Psoas muscle (tissue), 7 donors: ENCODE measurements at regions not wholly inside any gene's neighbourhood (a gene's known extent, or its start where the extent isn't known, plus 50 kb on each side); places are given as distances from the start of the nearest gene placed in this dataset.

Experiments used
- ATAC-seq, 4 donors: fragments of 200-7000 bp; cut with Tn5 transposase; one replicate each; pipeline ENCODE4 v1.9.1; 2020; ENCODE audit warnings: moderate library complexity in 3 of 4, mild to moderate bottlenecking in 2 of 4
- DNase-seq, 2 donors: peaks; one replicate each; pipeline ENCODE4 v3.0.0-alpha.2; 2020
- H3K27ac ChIP-seq: fragments of 200-600 bp; one replicate; pipeline ENCODE4 v1.8.0; 2022
- H3K27me3 ChIP-seq, 3 donors: fragments of 200-600 bp in 1 of 3; one replicate each; pipeline versions ENCODE4 v1.6.1 to v1.8.0; 2013 to 2022; ENCODE audit warnings: low read length in 2 of 3, mild to moderate bottlenecking in 2 of 3, moderate library complexity in 1 of 3; ENCODE audit not compliant: insufficient read depth in 3 of 3
- H3K36me3 ChIP-seq, 2 donors: fragments of 200-600 bp in 1 of 2; one replicate each; pipeline versions ENCODE4 v1.6.1 to v1.8.0; 2013 to 2022; ENCODE audit warnings: low read depth in 1 of 2, mild to moderate bottlenecking in 1 of 2, moderate library complexity in 1 of 2; ENCODE audit not compliant: insufficient read depth in 1 of 2
- H3K4me1 ChIP-seq: fragments of 200-600 bp; one replicate; pipeline ENCODE4 v1.8.0; 2022
- H3K4me3 ChIP-seq: fragments of 200-600 bp; one replicate; pipeline ENCODE4 v1.8.0; 2022; ENCODE audit warnings: mild to moderate bottlenecking
- H3K9me3 ChIP-seq: fragments of 200-600 bp; one replicate; pipeline ENCODE4 v1.8.0; 2022
- CTCF ChIP-seq: fragments of 200-600 bp; IDR thresholded peaks from one replicate; pipeline ENCODE4 v1.8.0; 2022; ENCODE audit warnings: antibody characterized with exemption
- WGBS, 3 donors: extraction: QIAGEN DNeasy Blood & Tissue Kit; methylation state at CpG; one replicate each; pipeline versions ENCODE4 v1.1.6 to v1.1.7; 2013; 5-methylcytosine and 5-hydroxymethylcytosine counted together
- intact Hi-C, 2 donors: fragments of 100-400 bp; cut with DNase I; formaldehyde crosslinking; loops; one replicate each; pipeline versions ENCODE4 v1.11.0 to v1.14.2; 2022
- donor health status: healthy with polysubstance abuse.
- donor health status: DM: no; HTN: no; CAD: no; lungs with moderate emphysema.
- donor health status: Bipolar disorder and iron deficiency.
- donor health status: healthy.
- donor health status: DM: yes; HTN: yes; CAD: no.
- donor health status: DM: no; HTN: no; CAD: no.
- donor health status: DM: yes; HTN: yes; CAD: no.

GRCh38 chr10:3689871-3690510, 95.0 kb downstream of the KLF6 start:
- TF ChIP-seq CTCF: no peak
- ATAC-seq (no peak), DNase-seq (no peak)
- intact Hi-C loops: no loop called here
- H3K27me3 ChIP-seq: no peaks in the 10 kb centered on the region
- no peak overlapping the region for H3K4me3 ChIP-seq
- no peaks in the 10 kb centered on the region for H3K9me3 ChIP-seq
- no peak overlapping the region for H3K27ac ChIP-seq
- H3K4me1 ChIP-seq: no peaks in the 10 kb centered on the region
- no peaks in the 10 kb centered on the region for H3K36me3 ChIP-seq
- 90 to 96% (median 90%) methylated on average over 5 of the region's 5 CpGs for WGBS, 3 donors

DNA sequence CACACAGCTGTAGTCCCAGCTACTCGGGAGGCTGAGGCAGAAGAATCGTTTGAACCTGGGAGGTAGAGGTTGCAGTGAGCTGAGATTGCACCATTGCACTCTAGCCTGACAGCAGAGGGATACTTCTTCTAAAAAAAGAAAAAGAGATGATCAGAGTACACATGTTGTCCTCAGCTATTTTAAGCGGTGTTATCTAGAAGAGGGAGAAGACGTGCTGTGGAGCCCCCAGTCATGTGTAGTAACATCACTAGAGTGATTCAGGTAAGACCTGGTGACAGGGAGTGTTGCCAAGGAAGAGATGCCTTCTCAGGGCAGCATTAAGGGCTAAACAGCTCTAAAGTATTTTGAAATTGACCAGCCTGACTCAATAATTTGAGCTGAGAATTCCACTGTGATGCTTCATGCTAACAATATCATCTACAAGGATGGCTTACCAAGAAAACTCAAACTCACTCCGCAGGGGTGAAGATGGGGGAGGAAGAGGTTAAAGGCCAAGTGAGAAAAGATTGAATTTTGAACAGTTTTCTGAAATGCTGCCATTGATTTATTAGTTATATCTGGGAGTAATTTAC, 97.4 kb downstream of the KLF6 start:
- no peaks in the 10 kb centered on the region for H3K27me3 ChIP-seq
- no peak overlapping the region for H3K4me3 ChIP-seq
- H3K9me3 ChIP-seq: no peaks in the 10 kb centered on the region
- H3K36me3 ChIP-seq: no peaks in the 10 kb centered on the region
- H3K4me1 ChIP-seq: no peaks in the 10 kb centered on the region
- ATAC-seq (peak in 2 of 4 donors; percentile 81 to 86), DNase-seq (no peak)
- intact Hi-C loops: no loop called here
- no peak overlapping the region for H3K27ac ChIP-seq
- TF ChIP-seq CTCF: no peak
- WGBS, 3 donors: 72 to 89% (median 80%) methylated on average over 5 of the region's 5 CpGs

- no peak overlapping the region for H3K4me3 ChIP-seq
- no peaks in the 10 kb centered on the region for H3K4me1 ChIP-seq
- H3K27ac ChIP-seq: no peak overlapping the region
- TF ChIP-seq CTCF: no peak
- DNase-seq (no peak), ATAC-seq (no peak)
- 84 to 88% (median 84%) methylated on average over 3 of the region's 3 CpGs for WGBS, 3 donors
- H3K27me3 ChIP-seq: no peaks in the 10 kb centered on the region
- H3K9me3 ChIP-seq: no peaks in the 10 kb centered on the region
- no peaks in the 10 kb centered on the region for H3K36me3 ChIP-seq
- intact Hi-C loops: no loop called here
These were observed 99.6 kb downstream of the KLF6 start for GRCh38 chr10:3685384-3685783.

DNA sequence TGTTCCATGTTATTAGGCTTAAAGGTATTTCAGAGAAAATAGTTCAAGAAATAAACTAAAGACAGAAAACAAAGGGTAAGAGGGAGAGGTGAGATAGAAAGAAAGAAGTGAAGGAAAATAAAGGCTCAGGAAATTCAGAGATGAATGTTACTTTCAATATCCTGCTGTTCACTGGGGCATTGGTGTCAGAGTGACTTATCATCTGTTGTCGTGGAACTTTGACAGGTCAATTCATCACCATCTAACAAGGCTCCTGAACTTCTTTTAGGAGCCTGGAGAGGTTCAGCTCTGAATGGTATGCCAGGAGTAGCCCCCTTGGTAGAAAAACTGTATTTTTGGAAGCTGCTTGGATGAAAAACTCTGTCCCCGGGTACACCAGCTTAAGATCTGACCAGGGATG, 100.1 kb downstream of the KLF6 start:
- no peak overlapping the region for H3K4me3 ChIP-seq
- no peak overlapping the region for H3K27ac ChIP-seq
- intact Hi-C loops: no loop called here
- no peak for TF ChIP-seq CTCF
- DNase-seq: no peak
- 39 to 70% (median 55%) methylated on average over 2 of the region's 2 CpGs for WGBS, 3 donors
- H3K27me3 ChIP-seq: no peaks in the 10 kb centered on the region
- no peaks in the 10 kb centered on the region for H3K4me1 ChIP-seq
- ATAC-seq: no peak
- no peaks in the 10 kb centered on the region for H3K9me3 ChIP-seq
- no peaks in the 10 kb centered on the region for H3K36me3 ChIP-seq

GRCh38 chr10:3683560-3683959, 101.4 kb downstream of the KLF6 start:
- WGBS, 3 donors: 80 to 83% (median 82%) methylated on average over 4 of the region's 4 CpGs
- no peak for DNase-seq
- no peak for ATAC-seq
- H3K27me3 ChIP-seq: no peaks in the 10 kb centered on the region
- intact Hi-C loops: no loop called here
- no peak for TF ChIP-seq CTCF
- no peaks in the 10 kb centered on the region for H3K9me3 ChIP-seq
- no peaks in the 10 kb centered on the region for H3K36me3 ChIP-seq
- no peak overlapping the region for H3K4me3 ChIP-seq
- no peaks in the 10 kb centered on the region for H3K4me1 ChIP-seq
- H3K27ac ChIP-seq: no peak overlapping the region
